GM12864 (cell line): ENCODE measurements at regions not wholly inside any gene's neighbourhood (a gene's known extent, or its start where the extent isn't known, plus 50 kb on each side); places are given as distances from the start of the nearest gene placed in this dataset.
A peak's percentile ranks its signal among the peaks of the same experiment; 100 is the strongest.

Experiments used
- DNase-seq: peaks from one replicate; pipeline ENCODE4 v3.0.0-alpha.2; 2011; ENCODE audit warnings: low read depth
- H3K4me3 ChIP-seq: 2 replicates; pipeline ENCODE4 v1.5.1; 2011; ENCODE audit warnings: mild to moderate bottlenecking, low read depth, low read length, control low read depth
- TF ChIP-seq, protein P1 (sequence below): IDR thresholded peaks from 2 replicates; pipeline ENCODE4 v1.5.1; 2011; ENCODE audit warnings: low read depth, mild to moderate bottlenecking, moderate library complexity, low read length, control low read depth, inconsistent platforms; ENCODE audit errors: missing control alignments

DNA sequence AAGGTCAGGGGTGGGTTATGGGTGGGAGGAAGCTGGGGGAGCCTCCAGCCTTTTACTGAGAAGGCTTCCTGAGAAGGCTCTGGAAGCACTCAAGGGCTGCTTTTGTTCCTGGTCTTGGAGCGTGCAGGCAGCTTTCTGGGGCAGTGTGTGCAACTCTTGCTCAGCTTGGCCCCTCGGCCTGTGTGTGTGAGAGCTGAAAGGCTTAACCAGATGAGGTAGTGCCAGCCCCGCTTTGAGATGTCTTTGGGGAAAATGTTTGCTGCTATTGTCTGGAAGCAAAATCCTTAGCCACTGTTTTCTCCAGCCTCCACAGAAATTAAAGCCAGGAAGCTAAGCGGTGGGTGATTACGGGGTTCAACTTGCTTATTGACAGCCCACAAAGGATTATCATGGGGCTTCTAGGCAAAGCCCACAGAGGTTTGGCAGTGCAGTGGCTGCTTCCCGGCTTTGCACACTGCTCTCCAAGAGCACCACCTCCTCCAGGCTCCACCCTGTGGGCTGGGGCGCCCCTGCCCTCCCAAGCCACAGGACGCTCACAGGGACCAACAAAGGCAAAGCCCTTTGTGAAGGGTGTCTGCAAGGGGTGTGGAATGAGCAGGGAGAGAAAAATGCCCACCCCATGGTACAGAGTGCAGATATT lies 121.7 kb upstream of the TLE3 start:
- no peak overlapping the region for H3K4me3 ChIP-seq
- DNase-seq = no peak
- TF ChIP-seq, protein P1, sequence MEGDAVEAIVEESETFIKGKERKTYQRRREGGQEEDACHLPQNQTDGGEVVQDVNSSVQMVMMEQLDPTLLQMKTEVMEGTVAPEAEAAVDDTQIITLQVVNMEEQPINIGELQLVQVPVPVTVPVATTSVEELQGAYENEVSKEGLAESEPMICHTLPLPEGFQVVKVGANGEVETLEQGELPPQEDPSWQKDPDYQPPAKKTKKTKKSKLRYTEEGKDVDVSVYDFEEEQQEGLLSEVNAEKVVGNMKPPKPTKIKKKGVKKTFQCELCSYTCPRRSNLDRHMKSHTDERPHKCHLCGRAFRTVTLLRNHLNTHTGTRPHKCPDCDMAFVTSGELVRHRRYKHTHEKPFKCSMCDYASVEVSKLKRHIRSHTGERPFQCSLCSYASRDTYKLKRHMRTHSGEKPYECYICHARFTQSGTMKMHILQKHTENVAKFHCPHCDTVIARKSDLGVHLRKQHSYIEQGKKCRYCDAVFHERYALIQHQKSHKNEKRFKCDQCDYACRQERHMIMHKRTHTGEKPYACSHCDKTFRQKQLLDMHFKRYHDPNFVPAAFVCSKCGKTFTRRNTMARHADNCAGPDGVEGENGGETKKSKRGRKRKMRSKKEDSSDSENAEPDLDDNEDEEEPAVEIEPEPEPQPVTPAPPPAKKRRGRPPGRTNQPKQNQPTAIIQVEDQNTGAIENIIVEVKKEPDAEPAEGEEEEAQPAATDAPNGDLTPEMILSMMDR = no peak

- TF ChIP-seq, protein P1 = no peak
- DNase-seq = no peak
- H3K4me3 ChIP-seq = no peak overlapping the region
These were observed 119.8 kb upstream of the TLE3 start for GRCh38 chr15:70217226-70218160.

GRCh38 chr15:70215951-70216350 lies 118.2 kb upstream of the TLE3 start:
- H3K4me3 ChIP-seq = no peak overlapping the region
- TF ChIP-seq, protein P1 = no peak

DNA sequence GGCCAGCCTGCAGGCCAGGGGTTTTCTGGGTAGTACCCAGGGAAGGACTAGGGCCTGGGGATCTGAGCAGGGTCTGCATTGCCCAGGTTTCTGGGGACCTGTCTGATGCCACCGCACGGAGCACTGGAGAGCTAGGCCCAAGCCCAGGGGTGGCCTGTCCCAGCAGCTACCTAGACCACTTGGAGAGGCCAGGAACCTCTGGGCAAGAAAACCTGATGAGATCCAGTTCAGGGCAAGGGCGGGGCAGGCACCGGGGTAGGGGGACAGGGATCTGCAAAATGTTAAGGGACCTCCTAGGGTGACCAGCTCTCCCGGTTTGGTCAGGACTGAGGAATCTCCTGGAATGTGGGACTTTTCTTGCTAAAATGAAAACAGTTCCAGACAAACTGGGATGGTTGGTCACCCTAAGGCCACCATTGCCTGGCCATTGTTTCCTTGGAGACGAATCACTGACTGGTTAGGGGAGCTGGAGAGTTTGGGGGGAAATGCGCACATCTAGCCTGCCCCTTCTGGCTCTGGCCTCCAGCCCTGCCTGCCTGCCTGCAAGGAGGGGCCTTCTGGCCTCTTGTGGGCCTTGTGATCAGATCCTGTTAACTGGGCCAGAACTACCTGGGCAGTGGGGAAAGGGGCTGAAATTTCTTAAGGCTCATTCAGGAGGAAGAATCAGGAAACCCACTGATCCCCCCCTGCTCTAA lies 117.4 kb upstream of the TLE3 start:
- TF ChIP-seq, protein P1 = no peak
- no peak for DNase-seq
- no peak overlapping the region for H3K4me3 ChIP-seq

More at GRCh38 chr15:70215951-70216350, 118.2 kb upstream of the TLE3 start:
- no peak for DNase-seq

DNA sequence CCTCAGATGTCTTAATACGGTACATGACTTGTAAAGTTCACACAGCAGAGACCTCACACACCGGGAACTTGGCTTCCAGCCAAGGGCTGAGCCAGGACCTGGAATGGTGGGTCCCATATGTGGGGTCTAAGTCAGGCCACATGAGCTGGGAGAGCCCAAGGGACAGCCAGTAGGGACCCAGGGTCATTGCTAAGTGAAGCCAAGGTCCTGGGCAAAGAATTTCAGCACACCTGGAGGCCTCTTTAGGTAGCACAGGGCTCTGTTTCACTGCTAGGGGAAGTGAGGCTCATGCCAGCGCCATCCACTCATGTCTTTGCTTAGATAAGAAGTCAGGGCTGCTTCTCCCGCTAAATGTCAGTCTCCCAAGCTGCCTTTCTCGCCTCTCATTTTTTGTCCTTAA lies 116.6 kb upstream of the TLE3 start:
- TF ChIP-seq, protein P1 = peak; percentile 42
- DNase-seq = no peak
- no peak overlapping the region for H3K4me3 ChIP-seq

GRCh38 chr15:70213794-70214193 lies 116.1 kb upstream of the TLE3 start:
- TF ChIP-seq, protein P1 = no peak
- no peak overlapping the region for H3K4me3 ChIP-seq
- no peak for DNase-seq
